ENCODE measurements at regions not wholly inside any gene's neighbourhood (a gene's known extent, or its start where the extent isn't known, plus 50 kb on each side); places are given as distances from the start of the nearest gene placed in this dataset.

- Histone ChIP-seq H3K36me3 (ENCODE audit: insufficient read depth, low read length) (no peaks in the 10 kb centered on the region), H3K9ac (ENCODE audit: low read depth, low read length) (no peak overlapping the region), H3K4me1 (ENCODE audit: control insufficient read depth, insufficient read depth, low read length) (peaks cover 2% of the 10 kb centered on the region), H3K27me3 (ENCODE audit: control insufficient read depth, insufficient read depth, low read length) (no peaks in the 10 kb centered on the region), H3K4me2 (ENCODE audit: low read length) (no peak overlapping the region), H3K9me3 (replicated peaks; ENCODE audit: low read length) (no peaks in the 10 kb centered on the region), H3K4me3 (ENCODE audit: low read length) (no peak overlapping the region)
Observed at GRCh38 chr3:74080056-74080461, 455.3 kb upstream of the PDZRN3 start.

GRCh38 chr3:74075241-74075640 is 450.5 kb upstream of the PDZRN3 start:
- Histone ChIP-seq H3K9me3 (replicated peaks; ENCODE audit: low read length) (no peaks in the 10 kb centered on the region), H3K4me1 (ENCODE audit: control insufficient read depth, insufficient read depth, low read length) (peaks cover 2% of the 10 kb centered on the region), H3K36me3 (ENCODE audit: insufficient read depth, low read length) (no peaks in the 10 kb centered on the region), H3K27me3 (ENCODE audit: control insufficient read depth, insufficient read depth, low read length) (no peaks in the 10 kb centered on the region), H3K9ac (ENCODE audit: low read depth, low read length) (no peak overlapping the region), H3K4me2 (ENCODE audit: low read length) (no peak overlapping the region), H3K4me3 (ENCODE audit: low read length) (no peak overlapping the region)

DNA sequence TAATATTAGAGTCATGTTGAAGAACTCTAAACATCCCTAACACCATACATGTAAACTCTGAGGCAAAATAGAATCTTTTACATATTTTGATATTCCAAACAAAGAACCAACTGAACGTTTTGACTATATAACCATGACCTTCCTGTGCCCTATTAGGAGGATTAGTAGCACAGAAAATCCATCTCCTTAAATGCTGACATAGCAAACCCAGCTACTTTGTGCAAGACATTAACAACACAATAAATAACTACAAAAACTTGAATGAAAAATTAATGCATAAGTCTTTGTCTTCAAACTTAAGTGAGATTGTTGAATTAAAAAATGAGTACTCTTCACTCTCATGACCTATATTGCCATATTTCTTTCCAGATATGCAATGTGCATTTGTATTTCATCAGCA is 450.0 kb upstream of the PDZRN3 start:
- H3K27me3 ChIP-seq (ENCODE audit: control insufficient read depth, insufficient read depth, low read length), result no peaks in the 10 kb centered on the region
- no peaks in the 10 kb centered on the region for H3K9me3 ChIP-seq (replicated peaks; ENCODE audit: low read length)
- H3K36me3 ChIP-seq (ENCODE audit: insufficient read depth, low read length), result no peaks in the 10 kb centered on the region
- H3K4me2 ChIP-seq (ENCODE audit: low read length), result no peak overlapping the region
- H3K9ac ChIP-seq (ENCODE audit: low read depth, low read length), result no peak overlapping the region
- no peak overlapping the region for H3K4me3 ChIP-seq (ENCODE audit: low read length)
- H3K4me1 ChIP-seq (ENCODE audit: control insufficient read depth, insufficient read depth, low read length), result peaks cover under 1% of the 10 kb centered on the region

DNA sequence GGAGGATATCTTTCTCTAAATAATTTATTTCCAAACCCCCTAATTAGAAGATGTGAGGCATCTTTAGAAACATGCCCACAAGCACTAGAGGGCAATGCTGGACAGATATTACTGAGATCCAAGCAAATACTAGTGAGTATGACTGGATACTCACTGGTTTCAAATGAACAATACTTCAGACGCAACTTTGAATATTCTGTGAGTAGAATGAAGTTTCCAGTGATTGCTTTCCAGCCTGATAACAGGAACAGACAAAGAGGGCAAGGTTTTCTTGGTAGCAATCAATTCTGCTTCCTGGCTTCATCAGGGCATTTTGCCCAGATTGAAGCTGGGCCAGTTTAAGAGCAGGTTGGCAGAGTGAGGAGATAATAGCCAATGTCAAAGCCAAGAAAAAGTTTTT is 442.6 kb upstream of the PDZRN3 start:
- no peak overlapping the region for H3K4me3 ChIP-seq (ENCODE audit: low read length)
- H3K27me3 ChIP-seq (ENCODE audit: control insufficient read depth, insufficient read depth, low read length), result no peaks in the 10 kb centered on the region
- H3K36me3 ChIP-seq (ENCODE audit: insufficient read depth, low read length), result no peaks in the 10 kb centered on the region
- H3K9me3 ChIP-seq (replicated peaks; ENCODE audit: low read length), result no peaks in the 10 kb centered on the region
- no peak overlapping the region for H3K4me2 ChIP-seq (ENCODE audit: low read length)
- H3K4me1 ChIP-seq (ENCODE audit: control insufficient read depth, insufficient read depth, low read length), result no peaks in the 10 kb centered on the region
- no peak overlapping the region for H3K9ac ChIP-seq (ENCODE audit: low read depth, low read length)

- Histone ChIP-seq H3K27me3 (ENCODE audit: control insufficient read depth, insufficient read depth, low read length) (no peaks in the 10 kb centered on the region), H3K4me1 (ENCODE audit: control insufficient read depth, insufficient read depth, low read length) (no peaks in the 10 kb centered on the region), H3K9me3 (replicated peaks; ENCODE audit: low read length) (no peaks in the 10 kb centered on the region), H3K36me3 (ENCODE audit: insufficient read depth, low read length) (no peaks in the 10 kb centered on the region), H3K4me2 (ENCODE audit: low read length) (no peak overlapping the region), H3K4me3 (ENCODE audit: low read length) (no peak overlapping the region), H3K9ac (ENCODE audit: low read depth, low read length) (no peak overlapping the region)
Observed at GRCh38 chr3:74066456-74066855, 441.7 kb upstream of the PDZRN3 start.

- Histone ChIP-seq H3K4me2 (ENCODE audit: low read length) (no peak overlapping the region), H3K4me1 (ENCODE audit: control insufficient read depth, insufficient read depth, low read length) (no peaks in the 10 kb centered on the region), H3K9ac (ENCODE audit: low read depth, low read length) (no peak overlapping the region), H3K9me3 (replicated peaks; ENCODE audit: low read length) (no peaks in the 10 kb centered on the region), H3K4me3 (ENCODE audit: low read length) (no peak overlapping the region), H3K27me3 (ENCODE audit: control insufficient read depth, insufficient read depth, low read length) (no peaks in the 10 kb centered on the region), H3K36me3 (ENCODE audit: insufficient read depth, low read length) (no peaks in the 10 kb centered on the region)
Observed at GRCh38 chr3:74059923-74060600, 435.3 kb upstream of the PDZRN3 start.

- Histone ChIP-seq H3K4me1 (ENCODE audit: control insufficient read depth, insufficient read depth, low read length) (no peaks in the 10 kb centered on the region), H3K27me3 (ENCODE audit: control insufficient read depth, insufficient read depth, low read length) (no peaks in the 10 kb centered on the region), H3K9ac (ENCODE audit: low read depth, low read length) (no peak overlapping the region), H3K4me3 (ENCODE audit: low read length) (no peak overlapping the region), H3K36me3 (ENCODE audit: insufficient read depth, low read length) (no peaks in the 10 kb centered on the region), H3K9me3 (replicated peaks; ENCODE audit: low read length) (no peaks in the 10 kb centered on the region), H3K4me2 (ENCODE audit: low read length) (no peak overlapping the region)
Observed at GRCh38 chr3:74059301-74059922, 434.7 kb upstream of the PDZRN3 start.

- Histone ChIP-seq H3K4me3 (ENCODE audit: low read length) (no peak overlapping the region), H3K27me3 (ENCODE audit: control insufficient read depth, insufficient read depth, low read length) (no peaks in the 10 kb centered on the region), H3K9ac (ENCODE audit: low read depth, low read length) (no peak overlapping the region), H3K36me3 (ENCODE audit: insufficient read depth, low read length) (no peaks in the 10 kb centered on the region), H3K4me2 (ENCODE audit: low read length) (no peak overlapping the region), H3K4me1 (ENCODE audit: control insufficient read depth, insufficient read depth, low read length) (no peaks in the 10 kb centered on the region), H3K9me3 (replicated peaks; ENCODE audit: low read length) (no peaks in the 10 kb centered on the region)
Observed at GRCh38 chr3:74057169-74057568, 432.4 kb upstream of the PDZRN3 start.

DNA sequence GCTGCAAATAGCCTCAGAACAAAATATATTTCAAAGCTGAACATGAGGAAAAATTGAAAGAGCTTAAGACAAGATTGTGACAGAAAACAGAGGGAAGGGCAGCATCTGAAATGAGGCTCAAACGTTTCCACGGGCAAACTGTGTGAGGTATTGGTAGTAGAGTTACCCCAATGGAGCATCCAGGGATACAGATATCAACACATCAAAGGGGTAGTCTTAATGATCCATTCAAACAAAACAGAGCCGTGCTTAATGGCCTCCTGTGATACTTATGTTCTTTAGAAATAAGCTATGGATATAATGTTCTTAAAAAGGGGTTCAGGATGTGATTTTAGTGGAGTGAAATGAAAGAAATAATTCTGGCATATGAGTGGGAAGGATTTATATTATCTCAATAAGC is 430.3 kb upstream of the PDZRN3 start:
- no peaks in the 10 kb centered on the region for H3K36me3 ChIP-seq (ENCODE audit: insufficient read depth, low read length)
- no peak overlapping the region for H3K4me3 ChIP-seq (ENCODE audit: low read length)
- no peak overlapping the region for H3K9ac ChIP-seq (ENCODE audit: low read depth, low read length)
- H3K4me2 ChIP-seq (ENCODE audit: low read length), result no peak overlapping the region
- H3K9me3 ChIP-seq (replicated peaks; ENCODE audit: low read length), result no peaks in the 10 kb centered on the region
- H3K4me1 ChIP-seq (ENCODE audit: control insufficient read depth, insufficient read depth, low read length), result no peaks in the 10 kb centered on the region
- H3K27me3 ChIP-seq (ENCODE audit: control insufficient read depth, insufficient read depth, low read length), result no peaks in the 10 kb centered on the region

DNA sequence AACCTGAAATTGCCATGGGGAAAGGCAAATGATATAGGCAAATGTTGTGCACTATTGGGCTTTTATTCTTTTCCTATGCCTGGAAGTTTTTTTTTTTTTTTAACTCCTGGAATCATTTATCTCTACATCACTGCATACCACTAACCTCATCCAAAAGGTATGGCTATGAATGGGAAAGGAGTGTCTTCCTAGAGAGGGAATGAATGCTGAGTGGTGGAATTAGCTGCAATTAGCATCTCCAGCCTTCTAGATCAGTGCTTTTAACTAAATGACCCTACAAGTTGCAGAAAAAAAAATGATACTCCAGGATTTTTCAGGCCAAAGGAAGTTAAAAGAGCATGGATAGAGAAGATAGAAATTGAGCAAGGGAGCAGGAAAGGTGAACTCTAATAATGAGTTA is 429.8 kb upstream of the PDZRN3 start:
- H3K9me3 ChIP-seq (replicated peaks; ENCODE audit: low read length), result no peaks in the 10 kb centered on the region
- H3K27me3 ChIP-seq (ENCODE audit: control insufficient read depth, insufficient read depth, low read length), result no peaks in the 10 kb centered on the region
- H3K4me2 ChIP-seq (ENCODE audit: low read length), result no peak overlapping the region
- no peak overlapping the region for H3K9ac ChIP-seq (ENCODE audit: low read depth, low read length)
- no peaks in the 10 kb centered on the region for H3K4me1 ChIP-seq (ENCODE audit: control insufficient read depth, insufficient read depth, low read length)
- no peak overlapping the region for H3K4me3 ChIP-seq (ENCODE audit: low read length)
- no peaks in the 10 kb centered on the region for H3K36me3 ChIP-seq (ENCODE audit: insufficient read depth, low read length)

DNA sequence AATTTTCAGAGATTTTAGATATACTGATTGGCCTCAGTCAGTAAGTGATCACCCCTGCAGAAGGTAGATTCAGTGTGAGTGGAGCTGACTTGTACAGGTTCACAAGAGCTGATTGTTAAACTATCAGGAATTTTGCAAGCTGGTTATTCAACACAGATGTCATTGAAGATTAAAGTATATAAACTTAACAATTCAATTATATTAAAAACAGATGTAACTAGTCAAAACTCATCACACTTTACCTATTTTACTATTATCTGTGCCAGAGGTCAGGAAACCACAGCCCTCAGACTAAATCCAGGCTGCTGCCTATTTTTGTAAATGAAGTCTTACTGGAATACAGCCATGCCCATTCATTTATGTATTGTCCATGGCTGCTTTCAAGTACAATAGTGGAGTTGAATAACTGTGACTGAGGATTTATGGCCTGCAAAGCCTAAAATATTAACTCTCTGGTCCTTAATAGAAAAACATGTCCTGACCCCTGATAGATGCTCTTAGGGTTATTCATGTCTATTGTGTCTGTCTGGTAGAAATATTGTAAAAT is 429.3 kb upstream of the PDZRN3 start:
- no peak overlapping the region for H3K4me2 ChIP-seq (ENCODE audit: low read length)
- H3K27me3 ChIP-seq (ENCODE audit: control insufficient read depth, insufficient read depth, low read length), result no peaks in the 10 kb centered on the region
- H3K4me1 ChIP-seq (ENCODE audit: control insufficient read depth, insufficient read depth, low read length), result no peaks in the 10 kb centered on the region
- no peaks in the 10 kb centered on the region for H3K36me3 ChIP-seq (ENCODE audit: insufficient read depth, low read length)
- no peak overlapping the region for H3K4me3 ChIP-seq (ENCODE audit: low read length)
- no peak overlapping the region for H3K9ac ChIP-seq (ENCODE audit: low read depth, low read length)
- H3K9me3 ChIP-seq (replicated peaks; ENCODE audit: low read length), result no peaks in the 10 kb centered on the region

DNA sequence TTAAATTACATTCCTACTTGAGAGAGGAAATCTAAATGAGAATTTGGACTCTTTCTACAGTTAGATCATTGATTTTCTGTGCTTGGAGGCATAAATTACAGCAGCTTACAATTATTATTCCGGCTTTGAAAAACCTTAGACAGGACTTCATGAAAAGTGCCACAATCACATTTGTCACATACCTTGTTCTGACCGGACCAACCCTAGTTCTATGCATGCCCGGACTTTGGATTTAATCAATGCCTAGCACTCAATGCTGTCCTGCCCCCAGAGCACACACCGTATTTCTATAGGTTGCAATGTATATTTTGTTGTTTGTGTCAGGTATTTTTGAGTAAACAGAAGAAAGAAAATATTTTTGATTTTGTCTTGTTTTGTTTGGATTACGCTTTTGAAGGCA is 424.7 kb upstream of the PDZRN3 start:
- no peak overlapping the region for H3K4me3 ChIP-seq (ENCODE audit: low read length)
- no peak overlapping the region for H3K4me2 ChIP-seq (ENCODE audit: low read length)
- H3K9me3 ChIP-seq (replicated peaks; ENCODE audit: low read length), result no peaks in the 10 kb centered on the region
- no peak overlapping the region for H3K9ac ChIP-seq (ENCODE audit: low read depth, low read length)
- no peaks in the 10 kb centered on the region for H3K36me3 ChIP-seq (ENCODE audit: insufficient read depth, low read length)
- no peaks in the 10 kb centered on the region for H3K27me3 ChIP-seq (ENCODE audit: control insufficient read depth, insufficient read depth, low read length)
- H3K4me1 ChIP-seq (ENCODE audit: control insufficient read depth, insufficient read depth, low read length), result peaks cover 6% of the 10 kb centered on the region
